ENCODE measurements at regions not wholly inside any gene's neighbourhood (a gene's known extent, or its start where the extent isn't known, plus 50 kb on each side); places are given as distances from the start of the nearest gene placed in this dataset.

DNA sequence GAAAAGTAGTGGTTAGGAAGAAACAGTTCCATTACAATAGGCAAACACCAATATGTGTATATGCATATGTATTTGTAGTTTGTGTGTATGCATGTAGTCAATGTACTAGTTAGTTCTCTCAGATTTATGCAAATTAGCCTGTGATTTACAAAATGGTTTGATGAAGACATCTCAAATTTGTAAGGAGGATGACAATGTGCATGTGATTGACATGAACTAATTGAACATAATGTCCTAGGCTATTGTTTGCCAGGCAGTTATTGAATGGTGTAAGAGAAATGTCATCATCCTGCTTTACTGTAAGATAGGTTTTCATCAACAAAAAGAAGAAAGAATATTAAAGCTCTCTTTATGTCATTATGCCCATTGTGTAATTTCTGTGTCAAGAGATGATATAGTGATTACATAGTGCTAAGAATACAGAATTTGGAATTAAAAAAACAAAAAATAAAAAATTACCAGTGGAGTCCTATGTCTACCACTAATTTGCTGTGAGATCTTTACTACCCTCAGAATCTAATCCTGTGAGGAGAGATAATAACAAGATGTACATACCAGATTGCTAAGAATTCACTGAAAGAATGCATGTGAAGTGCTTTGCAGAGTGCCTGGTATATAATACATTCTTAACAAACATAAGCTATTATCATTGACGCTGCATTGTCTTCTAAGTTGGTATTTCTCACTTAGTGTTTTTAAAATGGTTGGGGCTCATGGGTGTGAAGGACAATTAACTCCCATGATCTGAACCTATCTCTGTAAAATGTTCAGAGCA lies 258.0 kb downstream of the CPS1 start:
- DNase-seq (no peak), ATAC-seq (no peak)
- Mint-ChIP-seq H3K4me3 (no peak overlapping the region), H3K27me3 (ENCODE audit: low read depth) (no peaks in the 10 kb centered on the region), H3K4me1 (ENCODE audit: low read depth) (no peaks in the 10 kb centered on the region), H3K27ac (no peak overlapping the region), H3K36me3 (ENCODE audit: low read depth) (no peaks in the 10 kb centered on the region), H3K9me3 (ENCODE audit: insufficient read depth) (no peaks in the 10 kb centered on the region)
- CTCF ChIA-PET, result interaction anchor here (0.6 kb wide), 1 partner anchor 11 kb away, joined by 3 read pairs; no protein-coding TSS in a partner anchor
- POLR2A ChIA-PET, result no interaction called here

GRCh38 chr2:210816769-210817168 lies 260.4 kb downstream of the CPS1 start:
- Mint-ChIP-seq H3K27ac (no peak overlapping the region), H3K4me3 (no peak overlapping the region), H3K36me3 (ENCODE audit: low read depth) (no peaks in the 10 kb centered on the region), H3K4me1 (ENCODE audit: low read depth) (no peaks in the 10 kb centered on the region), H3K9me3 (ENCODE audit: insufficient read depth) (no peaks in the 10 kb centered on the region), H3K27me3 (ENCODE audit: low read depth) (no peaks in the 10 kb centered on the region)
- no peak for ATAC-seq
- POLR2A ChIA-PET, result no interaction called here
- CTCF ChIA-PET, result no interaction called here
- no peak for DNase-seq

DNA sequence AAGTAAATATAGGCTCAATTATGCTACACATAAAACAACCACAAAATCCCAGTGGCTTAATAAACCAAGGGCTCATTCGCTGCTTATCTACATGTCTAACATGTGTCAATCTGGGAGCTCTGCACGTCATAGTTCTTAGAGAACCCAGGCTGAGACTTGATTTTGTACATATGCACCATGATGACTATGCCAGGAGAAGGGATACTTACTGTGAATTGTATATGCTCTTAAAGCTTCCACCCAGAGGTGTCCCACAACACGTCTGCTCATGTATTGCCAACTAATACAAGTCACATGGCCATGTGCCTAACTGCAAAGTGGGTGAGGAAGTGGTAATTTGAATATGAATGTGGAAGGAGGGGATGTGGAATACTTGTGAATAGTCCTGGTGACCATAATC lies 262.1 kb downstream of the CPS1 start:
- Mint-ChIP-seq H3K4me3 (no peak overlapping the region), H3K27me3 (ENCODE audit: low read depth) (no peaks in the 10 kb centered on the region), H3K27ac (no peak overlapping the region), H3K9me3 (ENCODE audit: insufficient read depth) (no peaks in the 10 kb centered on the region), H3K4me1 (ENCODE audit: low read depth) (no peaks in the 10 kb centered on the region), H3K36me3 (ENCODE audit: low read depth) (no peaks in the 10 kb centered on the region)
- ATAC-seq (no peak), DNase-seq (no peak)
- ChIA-PET POLR2A (no interaction called here), CTCF (no interaction called here)

GRCh38 chr2:210833403-210833802 lies 277.0 kb downstream of the CPS1 start:
- H3K27me3 Mint-ChIP-seq (ENCODE audit: low read depth), result no peaks in the 10 kb centered on the region
- no peaks in the 10 kb centered on the region for H3K9me3 Mint-ChIP-seq (ENCODE audit: insufficient read depth)
- no peaks in the 10 kb centered on the region for H3K4me1 Mint-ChIP-seq (ENCODE audit: low read depth)
- ATAC-seq, result no peak
- POLR2A ChIA-PET, result no interaction called here
- CTCF ChIA-PET, result no interaction called here
- H3K36me3 Mint-ChIP-seq (ENCODE audit: low read depth), result no peaks in the 10 kb centered on the region
- DNase-seq, result no peak
- no peak overlapping the region for H3K27ac Mint-ChIP-seq
- no peak overlapping the region for H3K4me3 Mint-ChIP-seq

DNA sequence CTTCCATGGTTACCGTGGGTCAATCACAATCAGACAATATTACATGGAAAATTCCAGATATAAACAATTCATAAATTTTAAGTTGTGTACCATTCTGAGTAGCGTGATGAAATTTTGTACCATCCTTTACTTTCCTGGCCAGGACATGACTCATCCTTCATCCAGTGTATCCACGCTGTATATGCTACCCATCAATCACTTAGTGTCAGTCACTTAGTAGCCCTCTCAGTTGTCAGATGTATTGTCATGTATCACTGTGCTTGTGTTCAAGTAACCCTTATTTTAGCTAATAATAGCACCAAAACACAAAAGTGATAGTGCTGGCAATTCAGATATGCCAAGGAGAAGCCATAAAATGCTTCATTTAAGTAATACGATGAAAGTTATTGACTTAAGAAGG lies 282.6 kb downstream of the CPS1 start:
- no peak for ATAC-seq
- no peaks in the 10 kb centered on the region for H3K36me3 Mint-ChIP-seq (ENCODE audit: low read depth)
- no peaks in the 10 kb centered on the region for H3K9me3 Mint-ChIP-seq (ENCODE audit: insufficient read depth)
- POLR2A ChIA-PET, result no interaction called here
- no peaks in the 10 kb centered on the region for H3K27me3 Mint-ChIP-seq (ENCODE audit: low read depth)
- CTCF ChIA-PET, result no interaction called here
- H3K4me3 Mint-ChIP-seq, result no peak overlapping the region
- H3K4me1 Mint-ChIP-seq (ENCODE audit: low read depth), result no peaks in the 10 kb centered on the region
- H3K27ac Mint-ChIP-seq, result no peak overlapping the region
- no peak for DNase-seq

- H3K36me3 Mint-ChIP-seq (ENCODE audit: low read depth), result no peaks in the 10 kb centered on the region
- H3K27me3 Mint-ChIP-seq (ENCODE audit: low read depth), result no peaks in the 10 kb centered on the region
- H3K4me3 Mint-ChIP-seq, result no peak overlapping the region
- no peaks in the 10 kb centered on the region for H3K9me3 Mint-ChIP-seq (ENCODE audit: insufficient read depth)
- POLR2A ChIA-PET, result no interaction called here
- no peaks in the 10 kb centered on the region for H3K4me1 Mint-ChIP-seq (ENCODE audit: low read depth)
- ATAC-seq (no peak), DNase-seq (no peak)
- CTCF ChIA-PET, result no interaction called here
- H3K27ac Mint-ChIP-seq, result no peak overlapping the region
Observed at GRCh38 chr2:210839450-210839849, 283.1 kb downstream of the CPS1 start.

DNA sequence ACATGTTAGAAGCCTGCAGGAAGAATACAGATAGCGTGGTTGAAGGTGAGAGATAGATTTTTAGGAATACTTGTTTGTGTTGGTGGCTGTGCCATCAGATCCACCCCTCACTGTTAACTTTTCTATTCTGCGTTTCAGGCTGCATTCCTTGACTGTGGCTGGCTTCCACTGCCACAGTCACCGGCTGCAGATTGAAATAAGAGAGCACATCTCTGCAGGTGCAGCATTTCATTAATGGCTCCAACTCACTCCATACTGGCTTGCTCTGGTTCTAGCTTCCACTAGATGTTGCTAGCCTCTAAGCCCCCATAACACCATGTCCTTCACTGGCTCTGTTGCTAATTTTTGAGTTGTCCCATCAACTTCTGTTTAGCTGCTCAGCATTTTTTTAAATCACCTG lies 286.5 kb downstream of the CPS1 start:
- ChIA-PET CTCF (no interaction called here), POLR2A (no interaction called here)
- no peaks in the 10 kb centered on the region for H3K4me1 Mint-ChIP-seq (ENCODE audit: low read depth)
- no peak for DNase-seq
- H3K4me3 Mint-ChIP-seq, result no peak overlapping the region
- no peaks in the 10 kb centered on the region for H3K27me3 Mint-ChIP-seq (ENCODE audit: low read depth)
- ATAC-seq, result no peak
- no peaks in the 10 kb centered on the region for H3K36me3 Mint-ChIP-seq (ENCODE audit: low read depth)
- H3K9me3 Mint-ChIP-seq (ENCODE audit: insufficient read depth), result no peaks in the 10 kb centered on the region
- no peak overlapping the region for H3K27ac Mint-ChIP-seq

DNA sequence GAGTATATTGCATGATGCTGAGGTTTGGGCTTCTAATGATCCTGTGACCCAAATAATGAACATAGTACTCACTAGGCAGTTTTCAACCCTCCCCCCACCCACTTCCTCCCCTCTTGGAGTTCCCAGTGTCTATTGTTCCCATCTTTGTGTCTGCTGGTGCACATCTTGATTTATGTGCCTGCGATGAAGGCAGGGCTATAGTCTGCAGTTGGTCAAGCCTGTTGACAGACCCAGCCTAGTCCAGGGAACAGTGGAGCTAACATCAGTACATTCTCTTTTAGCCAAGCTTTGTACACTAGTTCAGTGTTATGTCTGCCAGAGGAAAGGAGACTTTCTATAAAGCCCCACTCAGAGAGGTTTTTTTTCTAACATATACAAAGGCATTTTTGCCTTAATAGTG lies 287.6 kb downstream of the CPS1 start:
- Mint-ChIP-seq H3K4me1 (ENCODE audit: low read depth) (no peaks in the 10 kb centered on the region), H3K27ac (no peak overlapping the region), H3K27me3 (ENCODE audit: low read depth) (no peaks in the 10 kb centered on the region), H3K9me3 (ENCODE audit: insufficient read depth) (no peaks in the 10 kb centered on the region), H3K36me3 (ENCODE audit: low read depth) (no peaks in the 10 kb centered on the region), H3K4me3 (no peak overlapping the region)
- ATAC-seq (no peak), DNase-seq (no peak)
- ChIA-PET CTCF (no interaction called here), POLR2A (no interaction called here)

DNA sequence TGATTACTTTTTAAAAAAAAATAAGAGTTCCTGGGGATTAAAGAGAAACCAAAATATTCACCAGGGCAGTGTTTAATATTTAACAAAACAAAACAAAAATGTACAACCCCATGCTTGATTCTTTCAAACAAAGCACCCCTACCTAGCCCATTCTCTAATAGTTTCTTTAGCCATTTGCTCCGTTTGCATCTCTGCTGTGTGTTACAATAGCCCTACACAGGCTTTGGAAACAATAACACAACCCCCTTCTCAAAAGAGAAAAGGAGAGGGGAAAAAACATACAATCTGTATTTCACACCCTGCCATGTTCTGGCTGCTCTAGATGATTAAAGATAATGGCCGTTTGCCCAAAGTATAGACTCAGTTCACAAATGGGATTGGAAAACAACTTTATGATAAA lies 302.9 kb downstream of the CPS1 start:
- no peak overlapping the region for H3K27ac Mint-ChIP-seq
- no peak overlapping the region for H3K4me3 Mint-ChIP-seq
- no peaks in the 10 kb centered on the region for H3K27me3 Mint-ChIP-seq (ENCODE audit: low read depth)
- H3K9me3 Mint-ChIP-seq (ENCODE audit: insufficient read depth), result no peaks in the 10 kb centered on the region
- H3K36me3 Mint-ChIP-seq (ENCODE audit: low read depth), result no peaks in the 10 kb centered on the region
- H3K4me1 Mint-ChIP-seq (ENCODE audit: low read depth), result no peaks in the 10 kb centered on the region
- CTCF ChIA-PET, result no interaction called here
- DNase-seq (no peak), ATAC-seq (no peak)
- POLR2A ChIA-PET, result no interaction called here

- no peak overlapping the region for H3K27ac Mint-ChIP-seq
- no peaks in the 10 kb centered on the region for H3K27me3 Mint-ChIP-seq (ENCODE audit: low read depth)
- no peak for ATAC-seq
- H3K9me3 Mint-ChIP-seq (ENCODE audit: insufficient read depth), result no peaks in the 10 kb centered on the region
- H3K36me3 Mint-ChIP-seq (ENCODE audit: low read depth), result no peaks in the 10 kb centered on the region
- CTCF ChIA-PET, result no interaction called here
- POLR2A ChIA-PET, result no interaction called here
- no peak overlapping the region for H3K4me3 Mint-ChIP-seq
- no peak for DNase-seq
- no peaks in the 10 kb centered on the region for H3K4me1 Mint-ChIP-seq (ENCODE audit: low read depth)
Observed at GRCh38 chr2:210860276-210860675, 303.9 kb downstream of the CPS1 start.

DNA sequence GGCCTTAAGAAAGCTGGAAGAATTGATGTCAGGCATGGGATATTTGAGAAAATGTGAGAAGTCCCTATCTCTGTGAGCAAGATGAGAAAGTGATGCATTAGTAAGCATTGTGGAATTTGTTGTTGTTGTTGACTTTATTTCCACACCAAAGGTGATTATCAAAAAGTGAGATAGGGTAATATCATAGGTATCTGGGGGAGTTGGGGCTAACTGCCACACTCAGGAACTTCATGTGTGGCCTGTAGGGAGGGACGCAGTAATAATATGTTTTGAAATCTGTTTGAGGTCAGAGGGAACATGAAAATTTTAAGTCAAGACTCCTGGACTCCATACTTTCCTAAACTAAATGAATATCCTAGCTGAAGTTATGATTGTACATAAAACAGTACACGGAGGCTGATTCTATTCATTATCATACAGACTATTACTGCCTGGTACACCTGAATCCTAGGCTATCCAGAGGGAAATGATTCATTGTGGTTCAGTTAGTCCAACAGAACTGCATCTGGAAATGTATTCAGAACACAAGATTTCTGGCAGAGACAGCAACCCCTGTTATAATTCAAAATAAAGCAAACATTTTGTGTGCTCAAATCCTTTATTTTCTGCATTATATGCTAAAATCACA lies 304.8 kb downstream of the CPS1 start:
- Mint-ChIP-seq H3K4me3 (no peak overlapping the region), H3K9me3 (ENCODE audit: insufficient read depth) (no peaks in the 10 kb centered on the region), H3K4me1 (ENCODE audit: low read depth) (no peaks in the 10 kb centered on the region), H3K36me3 (ENCODE audit: low read depth) (no peaks in the 10 kb centered on the region), H3K27ac (no peak overlapping the region), H3K27me3 (ENCODE audit: low read depth) (no peaks in the 10 kb centered on the region)
- DNase-seq, result no peak
- ChIA-PET POLR2A (no interaction called here), CTCF (no interaction called here)
- ATAC-seq, result no peak

DNA sequence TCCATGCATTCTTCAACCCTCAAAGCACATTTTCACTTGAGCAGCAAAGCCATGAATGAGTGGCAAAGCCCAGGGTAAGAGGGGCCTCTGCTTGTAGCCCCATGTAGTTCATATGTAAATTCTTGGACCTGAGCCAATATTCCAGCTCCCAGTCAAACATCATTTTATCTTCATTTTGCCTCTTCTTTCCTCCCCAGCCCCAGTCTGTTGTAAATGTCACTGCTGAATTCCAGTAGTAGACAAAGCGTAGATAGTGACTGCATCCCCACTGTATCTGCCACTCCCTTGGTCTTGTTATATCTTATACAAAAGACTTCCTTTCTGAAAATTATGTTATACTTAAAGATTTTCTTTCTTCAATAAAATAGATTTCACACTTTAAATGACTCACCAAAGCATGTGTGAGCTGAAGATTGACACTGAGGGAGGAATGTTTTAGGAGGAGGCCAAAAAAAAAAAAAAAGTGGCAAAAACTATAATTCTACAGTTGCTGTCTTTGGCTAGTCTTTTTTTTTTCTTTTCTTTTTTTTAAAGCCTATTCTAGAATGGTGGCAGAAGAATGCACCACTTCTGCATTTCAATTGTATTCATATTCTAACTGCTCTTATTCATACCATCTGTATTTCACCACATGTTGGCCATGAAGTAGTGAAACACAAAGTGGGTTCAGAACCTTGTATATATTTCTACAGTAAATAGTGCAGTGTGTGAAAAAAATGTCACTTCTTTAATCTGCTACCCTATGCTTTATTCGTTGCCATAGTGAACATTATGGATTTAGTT lies 306.1 kb downstream of the CPS1 start:
- no peak overlapping the region for H3K4me3 Mint-ChIP-seq
- H3K27ac Mint-ChIP-seq, result no peak overlapping the region
- no peak for DNase-seq
- H3K36me3 Mint-ChIP-seq (ENCODE audit: low read depth), result no peaks in the 10 kb centered on the region
- POLR2A ChIA-PET, result no interaction called here
- H3K9me3 Mint-ChIP-seq (ENCODE audit: insufficient read depth), result no peaks in the 10 kb centered on the region
- H3K27me3 Mint-ChIP-seq (ENCODE audit: low read depth), result no peaks in the 10 kb centered on the region
- CTCF ChIA-PET, result no interaction called here
- no peak for ATAC-seq
- H3K4me1 Mint-ChIP-seq (ENCODE audit: low read depth), result no peaks in the 10 kb centered on the region
